Trophoblast cell (in vitro differentiated cells and primary cell): ENCODE measurements at regions not wholly inside any gene's neighbourhood (a gene's known extent, or its start where the extent isn't known, plus 50 kb on each side); places are given as distances from the start of the nearest gene placed in this dataset.

Experiments used
- DNase-seq, 2 donors: peaks; one replicate each; pipeline ENCODE4 v3.0.0-alpha.2; 2016
- H2AFZ ChIP-seq: 2 replicates; pipeline ENCODE4 v1.6.1; 2013; ENCODE audit warnings: low read length, moderate library complexity, mild to moderate bottlenecking; ENCODE audit not compliant: insufficient read depth, poor library complexity
- H2AK5ac ChIP-seq: 2 replicates; pipeline ENCODE4 v1.6.1; 2013; ENCODE audit warnings: mild to moderate bottlenecking, low read length
- H2BK120ac ChIP-seq: 2 replicates; pipeline ENCODE4 v1.6.1; 2013; ENCODE audit warnings: low read length, mild to moderate bottlenecking, moderate library complexity; ENCODE audit not compliant: insufficient read depth, poor library complexity
- H2BK12ac ChIP-seq: 2 replicates; pipeline ENCODE4 v1.6.1; 2013; ENCODE audit warnings: mild to moderate bottlenecking, low read length, moderate library complexity
- H2BK5ac ChIP-seq: 2 replicates; pipeline ENCODE4 v1.6.1; 2013; ENCODE audit warnings: low read length, low read depth, moderate library complexity, mild to moderate bottlenecking; ENCODE audit not compliant: poor library complexity
- H3K14ac ChIP-seq: 2 replicates; pipeline ENCODE4 v1.6.1; 2013; ENCODE audit warnings: mild to moderate bottlenecking, low read length
- H3K18ac ChIP-seq: 2 replicates; pipeline ENCODE4 v1.6.1; 2013; ENCODE audit warnings: mild to moderate bottlenecking, low read length
- H3K23ac ChIP-seq: 2 replicates; pipeline ENCODE4 v1.6.1; 2013; ENCODE audit warnings: low read length
- H3K27ac ChIP-seq: 2 replicates; pipeline ENCODE4 v1.5.1; 2013; ENCODE audit warnings: low read depth, mild to moderate bottlenecking, inconsistent platforms, low read length, moderate library complexity
- H3K27me3 ChIP-seq: 2 replicates; pipeline ENCODE4 v1.6.1; 2013; ENCODE audit warnings: inconsistent platforms, mild to moderate bottlenecking, low read length, moderate library complexity; ENCODE audit not compliant: insufficient read depth
- H3K36me3 ChIP-seq, 2 experiments: 1 replicate in 1 of 2; 2 replicates in 1 of 2; pipeline ENCODE4 v1.6.1; 2013; ENCODE audit warnings: low read length in 2 of 2, mild to moderate bottlenecking in 2 of 2, moderate library complexity in 1 of 2; ENCODE audit not compliant: insufficient read depth in 2 of 2, control insufficient read depth in 1 of 2
- H3K4ac ChIP-seq: 2 replicates; pipeline ENCODE4 v1.6.1; 2013; ENCODE audit warnings: low read depth, mild to moderate bottlenecking, low read length, moderate library complexity
- H3K4me1 ChIP-seq, 2 experiments: 1 replicate in 1 of 2; 2 replicates in 1 of 2; pipeline ENCODE4 v1.6.1; 2013; ENCODE audit warnings: low read length in 2 of 2, mild to moderate bottlenecking in 2 of 2, moderate library complexity in 1 of 2; ENCODE audit not compliant: insufficient read depth in 2 of 2, control insufficient read depth in 1 of 2
- H3K4me2 ChIP-seq: 2 replicates; pipeline ENCODE4 v1.6.1; 2013; ENCODE audit warnings: inconsistent platforms, mild to moderate bottlenecking, low read length, moderate library complexity
- H3K4me3 ChIP-seq: 2 replicates; pipeline ENCODE4 v1.5.1; 2013; ENCODE audit warnings: mild to moderate bottlenecking, low read depth, low read length, inconsistent platforms
- H3K79me1 ChIP-seq: one replicate; pipeline ENCODE4 v1.6.1; 2013; ENCODE audit warnings: low read length
- H3K79me2 ChIP-seq: 2 replicates; pipeline ENCODE4 v1.6.1; 2013; ENCODE audit warnings: low read length, mild to moderate bottlenecking; ENCODE audit not compliant: control insufficient read depth, insufficient read depth, poor library complexity
- H3K9ac ChIP-seq: 2 replicates; pipeline ENCODE4 v1.6.1; 2013; ENCODE audit warnings: mild to moderate bottlenecking, low read length
- H3K9me3 ChIP-seq: 2 replicates; pipeline ENCODE4 v1.6.1; 2013; ENCODE audit warnings: low read depth, mild to moderate bottlenecking, control low read depth, inconsistent platforms, low read length; ENCODE audit not compliant: insufficient read depth
- H4K12ac ChIP-seq: 2 replicates; pipeline ENCODE4 v1.6.1; 2013; ENCODE audit warnings: low read depth, mild to moderate bottlenecking, low read length, moderate library complexity
- H4K8ac ChIP-seq: 2 replicates; pipeline ENCODE4 v1.6.1; 2013; ENCODE audit warnings: low read depth, mild to moderate bottlenecking, low read length, moderate library complexity
- H4K91ac ChIP-seq: one replicate; pipeline ENCODE4 v1.6.1; 2013; ENCODE audit warnings: low read depth, mild to moderate bottlenecking, low read length, moderate library complexity
- WGBS: extraction: QIAGEN DNeasy Blood & Tissue Kit; methylation state at CpG from one replicate; pipeline ENCODE4 v1.1.7; 2013; ENCODE audit warnings: missing lambda C conversion rate; ENCODE audit not compliant: insufficient read length, insufficient coverage; ENCODE audit errors: extremely low coverage; 5-methylcytosine and 5-hydroxymethylcytosine counted together

DNA sequence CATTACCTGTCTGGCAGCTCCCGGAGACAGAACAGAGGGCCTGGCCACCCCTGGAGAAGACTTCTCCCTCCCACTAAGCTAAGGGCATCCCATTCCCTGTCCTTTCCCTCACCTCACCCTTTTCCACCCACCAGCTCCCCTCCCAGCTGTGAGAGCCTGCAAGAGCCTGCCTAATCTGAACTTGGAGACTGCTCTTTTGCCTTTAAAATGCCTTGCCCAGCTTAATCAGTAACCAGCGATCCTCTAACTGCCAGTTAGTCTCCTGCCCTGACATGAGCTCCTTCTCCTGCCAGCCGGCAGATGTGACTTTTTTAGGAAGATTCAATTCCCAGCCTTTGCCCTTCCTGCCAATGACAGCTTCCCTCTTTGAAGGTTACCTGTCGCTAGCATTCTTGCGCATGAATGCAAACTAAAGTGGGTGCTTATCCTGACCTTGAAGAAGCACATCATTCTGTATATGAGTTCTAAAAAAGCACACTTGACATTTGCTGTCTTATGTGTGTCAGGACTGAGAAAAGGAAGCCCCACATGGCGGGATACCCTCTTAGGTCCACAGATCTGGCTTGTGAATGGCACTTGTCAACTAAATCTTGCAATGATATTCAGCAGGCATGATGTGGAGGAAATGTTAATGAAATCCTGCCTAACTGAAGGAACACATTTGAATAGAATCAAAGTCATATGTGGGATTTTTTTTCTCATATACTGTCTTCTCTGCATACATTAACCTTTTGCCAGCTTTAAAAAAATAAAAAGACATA lies 411.2 kb upstream of the SLC30A5 start:
- Histone ChIP-seq H3K4me3 (no peak overlapping the region), H2AK5ac (peak overlapping the region; percentile 44), H3K18ac (peak overlapping the region; percentile 11), H3K79me1 (peaks cover 19% of the 10 kb centered on the region), H4K12ac (no peak overlapping the region), H3K14ac (no peak overlapping the region), H3K9me3 (peaks cover 2% of the 10 kb centered on the region), H2BK12ac (peak overlapping the region; percentile 80), H2BK120ac (peak overlapping the region; percentile 55), H3K36me3 (no peaks in the 10 kb centered on the region), H2BK5ac (peak overlapping the region; percentile 8), H3K27me3 (no peaks in the 10 kb centered on the region), H3K9ac (no peak overlapping the region), H3K4me1 (peaks cover 16 to 20% of the 10 kb centered on the region in 2 experiments), H4K8ac (no peak overlapping the region), H3K27ac (no peak overlapping the region), H3K23ac (no peak overlapping the region), H3K79me2 (no peaks in the 10 kb centered on the region), H3K4me2 (no peak overlapping the region), H3K4ac (no peak overlapping the region), H4K91ac (peak overlapping the region; percentile 74), H2AFZ (no peak overlapping the region)
- DNase-seq = no peak
- WGBS = no CpG with 5 or more reads among the region's 6 CpGs

GRCh38 chr5:68683632-68684036 lies 410.2 kb upstream of the SLC30A5 start:
- peak; percentile 78 to 93 for DNase-seq
- no CpG with 5 or more reads among the region's 5 CpGs for WGBS

GRCh38 chr5:68685863-68686262 lies 408.0 kb upstream of the SLC30A5 start:
- no peak for DNase-seq
- Histone ChIP-seq H3K18ac (no peak overlapping the region), H3K36me3 (no peaks in the 10 kb centered on the region), H4K8ac (no peak overlapping the region), H3K27ac (no peak overlapping the region), H3K27me3 (no peaks in the 10 kb centered on the region), H3K4me2 (no peak overlapping the region), H3K9ac (no peak overlapping the region), H2BK5ac (no peak overlapping the region), H2AFZ (no peak overlapping the region), H3K4ac (no peak overlapping the region), H3K79me1 (peaks cover 12% of the 10 kb centered on the region), H3K14ac (no peak overlapping the region), H2BK12ac (no peak overlapping the region), H4K91ac (no peak overlapping the region), H3K4me1 (peaks cover 9 to 11% of the 10 kb centered on the region in 2 experiments), H2BK120ac (no peak overlapping the region), H3K4me3 (no peak overlapping the region), H3K9me3 (peaks cover 2% of the 10 kb centered on the region), H2AK5ac (no peak overlapping the region), H3K23ac (no peak overlapping the region), H3K79me2 (no peaks in the 10 kb centered on the region), H4K12ac (no peak overlapping the region)
- no CpG with 5 or more reads among the region's 1 CpG for WGBS

More at GRCh38 chr5:68683632-68684036, 410.2 kb upstream of the SLC30A5 start:
- Histone ChIP-seq H3K36me3 (no peaks in the 10 kb centered on the region), H4K12ac (no peak overlapping the region), H3K4ac (no peak overlapping the region), H3K4me2 (no peak overlapping the region), H4K8ac (no peak overlapping the region), H3K14ac (no peak overlapping the region), H2BK12ac (no peak overlapping the region), H4K91ac (no peak overlapping the region), H3K79me2 (no peaks in the 10 kb centered on the region), H3K4me3 (no peak overlapping the region), H3K27me3 (no peaks in the 10 kb centered on the region), H2BK5ac (peak overlapping the region; percentile 69), H3K18ac (no peak overlapping the region), H2AK5ac (no peak overlapping the region), H3K9me3 (peaks cover 2% of the 10 kb centered on the region), H2AFZ (no peak overlapping the region), H3K4me1 (peaks cover 16 to 20% of the 10 kb centered on the region in 2 experiments), H2BK120ac (no peak overlapping the region), H3K23ac (no peak overlapping the region), H3K9ac (no peak overlapping the region), H3K27ac (peak overlapping the region; percentile 89), H3K79me1 (peaks cover 19% of the 10 kb centered on the region)

DNA sequence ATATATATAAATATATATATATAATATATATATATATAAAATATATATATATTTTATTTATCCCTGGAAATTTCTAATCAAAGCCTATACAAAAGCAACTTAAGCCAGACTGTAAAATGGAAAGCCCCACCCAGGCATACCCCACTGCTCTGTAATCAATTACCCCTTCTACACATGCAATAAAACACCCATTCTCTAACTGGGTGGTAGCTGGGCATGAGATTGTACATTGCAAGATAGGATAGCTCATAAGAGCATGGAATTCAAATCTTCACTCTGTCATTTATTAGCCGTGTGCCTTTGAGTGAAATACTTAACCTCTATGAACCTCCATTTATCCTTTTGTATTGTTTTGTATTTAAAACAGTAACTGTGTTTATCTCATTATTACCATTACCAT lies 405.3 kb upstream of the SLC30A5 start:
- no peak overlapping the region for H4K91ac ChIP-seq
- no CpG with 5 or more reads among the region's 1 CpG for WGBS
- no peak for DNase-seq

More for the DNA sequence above, 405.3 kb upstream of the SLC30A5 start:
- Histone ChIP-seq H4K8ac (no peak overlapping the region), H3K79me1 (no peaks in the 10 kb centered on the region), H4K12ac (no peak overlapping the region), H3K27ac (no peak overlapping the region), H3K9ac (no peak overlapping the region), H3K9me3 (peaks cover 4% of the 10 kb centered on the region), H2BK12ac (no peak overlapping the region), H3K4me2 (no peak overlapping the region), H2BK5ac (no peak overlapping the region), H3K23ac (no peak overlapping the region), H3K36me3 (no peaks in the 10 kb centered on the region), H3K14ac (no peak overlapping the region), H2AK5ac (no peak overlapping the region), H2AFZ (no peak overlapping the region), H3K18ac (no peak overlapping the region), H3K4ac (no peak overlapping the region), H3K79me2 (no peaks in the 10 kb centered on the region), H3K4me1 (no peaks in the 10 kb centered on the region), H2BK120ac (no peak overlapping the region), H3K4me3 (no peak overlapping the region), H3K27me3 (no peaks in the 10 kb centered on the region)
